ENCODE measurements at regions not wholly inside any gene's neighbourhood (a gene's known extent, or its start where the extent isn't known, plus 50 kb on each side); places are given as distances from the start of the nearest gene placed in this dataset.

- TF ChIP-seq CTCF (IDR thresholded peaks at IDR 0.05; ENCODE audit: insufficient read depth, low read length, poor library complexity, severe bottlenecking), result no peak
- H3K27me3 ChIP-seq (replicated peaks; ENCODE audit: control insufficient read depth, insufficient read depth, low read length), result no peaks in the 10 kb centered on the region
- no peak overlapping the region for H3K4me3 ChIP-seq (replicated peaks; ENCODE audit: low read depth, low read length)
- H3K36me3 ChIP-seq (ENCODE audit: control insufficient read depth, insufficient read depth, low read length), result no peaks in the 10 kb centered on the region
- DNase-seq (ENCODE audit: extremely low read depth, insufficient read length), result no peak
Observed at GRCh38 chr5:155471027-155471426, 457.5 kb downstream of the KIF4B start.

GRCh38 chr5:155472780-155473179, 459.2 kb downstream of the KIF4B start:
- no peak for TF ChIP-seq CTCF (IDR thresholded peaks at IDR 0.05; ENCODE audit: insufficient read depth, low read length, poor library complexity, severe bottlenecking)
- DNase-seq (ENCODE audit: extremely low read depth, insufficient read length), result no peak
- Histone ChIP-seq H3K27me3 (replicated peaks; ENCODE audit: control insufficient read depth, insufficient read depth, low read length) (no peaks in the 10 kb centered on the region), H3K4me3 (replicated peaks; ENCODE audit: low read depth, low read length) (no peak overlapping the region), H3K36me3 (ENCODE audit: control insufficient read depth, insufficient read depth, low read length) (no peaks in the 10 kb centered on the region)

GRCh38 chr5:155475318-155475717, 461.8 kb downstream of the KIF4B start:
- no peak for DNase-seq (ENCODE audit: extremely low read depth, insufficient read length)
- TF ChIP-seq CTCF (IDR thresholded peaks at IDR 0.05; ENCODE audit: insufficient read depth, low read length, poor library complexity, severe bottlenecking), result no peak
- Histone ChIP-seq H3K36me3 (ENCODE audit: control insufficient read depth, insufficient read depth, low read length) (no peaks in the 10 kb centered on the region), H3K4me3 (replicated peaks; ENCODE audit: low read depth, low read length) (no peak overlapping the region), H3K27me3 (replicated peaks; ENCODE audit: control insufficient read depth, insufficient read depth, low read length) (no peaks in the 10 kb centered on the region)

GRCh38 chr5:155480731-155481131, 467.2 kb downstream of the KIF4B start:
- no peak for DNase-seq (ENCODE audit: extremely low read depth, insufficient read length)
- no peak for TF ChIP-seq CTCF (IDR thresholded peaks at IDR 0.05; ENCODE audit: insufficient read depth, low read length, poor library complexity, severe bottlenecking)
- H3K36me3 ChIP-seq (ENCODE audit: control insufficient read depth, insufficient read depth, low read length), result no peaks in the 10 kb centered on the region
- no peaks in the 10 kb centered on the region for H3K27me3 ChIP-seq (replicated peaks; ENCODE audit: control insufficient read depth, insufficient read depth, low read length)
- no peak overlapping the region for H3K4me3 ChIP-seq (replicated peaks; ENCODE audit: low read depth, low read length)

- Histone ChIP-seq H3K36me3 (ENCODE audit: control insufficient read depth, insufficient read depth, low read length) (no peaks in the 10 kb centered on the region), H3K4me3 (replicated peaks; ENCODE audit: low read depth, low read length) (no peak overlapping the region), H3K27me3 (replicated peaks; ENCODE audit: control insufficient read depth, insufficient read depth, low read length) (no peaks in the 10 kb centered on the region)
- no peak for DNase-seq (ENCODE audit: extremely low read depth, insufficient read length)
- no peak for TF ChIP-seq CTCF (IDR thresholded peaks at IDR 0.05; ENCODE audit: insufficient read depth, low read length, poor library complexity, severe bottlenecking)
Observed at GRCh38 chr5:155481182-155481581, 467.6 kb downstream of the KIF4B start.

GRCh38 chr5:155482428-155482827, 468.9 kb downstream of the KIF4B start:
- Histone ChIP-seq H3K4me3 (replicated peaks; ENCODE audit: low read depth, low read length) (no peak overlapping the region), H3K27me3 (replicated peaks; ENCODE audit: control insufficient read depth, insufficient read depth, low read length) (no peaks in the 10 kb centered on the region), H3K36me3 (ENCODE audit: control insufficient read depth, insufficient read depth, low read length) (no peaks in the 10 kb centered on the region)
- no peak for DNase-seq (ENCODE audit: extremely low read depth, insufficient read length)
- no peak for TF ChIP-seq CTCF (IDR thresholded peaks at IDR 0.05; ENCODE audit: insufficient read depth, low read length, poor library complexity, severe bottlenecking)

Measured in GM06990 (cell line).